IMR-90 (cell line): ENCODE measurements at regions not wholly inside any gene's neighbourhood (a gene's known extent, or its start where the extent isn't known, plus 50 kb on each side); places are given as distances from the start of the nearest gene placed in this dataset.

Experiments used
- ATAC-seq: fragments of 200-7000 bp; cut with Tn5 transposase; 2 replicates; pipeline ENCODE4 v1.9.1; 2020; ENCODE audit warnings: low read depth, mild to moderate bottlenecking, moderate library complexity
- BruUV-seq: library from RNA; stranded (reverse); fragments of 400-500 nt; replicated peaks from 2 replicates; lab custom pipeline; 2021; lab: Mats Ljungman, UMichigan
- CTCF ChIA-PET: fragments of 300-600 bp; formaldehyde crosslinking; extraction: SDS; loops from one replicate; lab custom pipeline; 2021; ENCODE audit warnings: antibody characterized with exemption; lab: Yijun Ruan, JAX
- POLR2A ChIA-PET: fragments of 300-600 bp; sonication (Branson Sonifier 250); formaldehyde crosslinking; loops from one replicate; lab custom pipeline; 2022; ENCODE audit warnings: antibody characterized with exemption; ENCODE audit not compliant: unreplicated experiment; lab: Charles Lee
- DNase-seq: peaks from one replicate; pipeline ENCODE4 v3.0.0; 2013
- H2AFZ ChIP-seq: replicated peaks from 2 replicates; pipeline ENCODE3; 2013; ENCODE audit warnings: low read length, mild to moderate bottlenecking; ENCODE audit not compliant: poor library complexity
- H2AK5ac ChIP-seq: 2 replicates; pipeline ENCODE4 v1.6.1; 2013; ENCODE audit warnings: low read depth, low read length, inconsistent platforms
- H2AK9ac ChIP-seq: replicated peaks from 2 replicates; pipeline ENCODE3; 2013; ENCODE audit warnings: mild to moderate bottlenecking, low read depth, low read length, moderate library complexity; ENCODE audit not compliant: poor library complexity
- H2BK120ac ChIP-seq: 2 replicates; pipeline ENCODE4 v1.6.1; 2013; ENCODE audit warnings: low read depth, low read length, inconsistent platforms
- H2BK15ac ChIP-seq: 3 replicates; pipeline ENCODE4 v1.6.1; 2013; ENCODE audit warnings: low read depth, low read length, inconsistent platforms
- H2BK20ac ChIP-seq: 2 replicates; pipeline ENCODE4 v1.6.1; 2013; ENCODE audit warnings: low read depth, mild to moderate bottlenecking, inconsistent platforms, low read length, moderate library complexity
- H2BK5ac ChIP-seq: 2 replicates; pipeline ENCODE4 v1.6.1; 2013; ENCODE audit warnings: mild to moderate bottlenecking, low read depth, low read length, inconsistent platforms; ENCODE audit not compliant: poor library complexity, severe bottlenecking
- H3K14ac ChIP-seq: replicated peaks from 2 replicates; pipeline ENCODE4 v1.6.1; 2013; ENCODE audit warnings: low read depth, low read length, inconsistent platforms
- H3K18ac ChIP-seq: 2 replicates; pipeline ENCODE4 v1.6.1; 2013; ENCODE audit warnings: low read depth, low read length, control low read depth
- H3K23ac ChIP-seq: 2 replicates; pipeline ENCODE4 v1.6.1; 2013; ENCODE audit warnings: low read depth, low read length, inconsistent platforms
- H3K27ac ChIP-seq: 2 replicates; pipeline ENCODE4 v1.5.1; 2013; ENCODE audit warnings: mild to moderate bottlenecking, control low read depth, low read length; ENCODE audit not compliant: insufficient read depth
- H3K27me3 ChIP-seq: 2 replicates; pipeline ENCODE4 v1.6.1; 2013; ENCODE audit warnings: low read length; ENCODE audit not compliant: control insufficient read depth, insufficient read depth
- H3K36me3 ChIP-seq: 2 replicates; pipeline ENCODE4 v1.6.1; 2013; ENCODE audit warnings: low read length, mixed read lengths; ENCODE audit not compliant: control insufficient read depth, insufficient read depth
- H3K4ac ChIP-seq: 2 replicates; pipeline ENCODE4 v1.6.1; 2013; ENCODE audit warnings: low read depth, low read length, inconsistent platforms
- H3K4me1 ChIP-seq: 2 replicates; pipeline ENCODE4 v1.6.1; 2013; ENCODE audit warnings: low read length, mixed read lengths; ENCODE audit not compliant: control insufficient read depth, insufficient read depth
- H3K4me2 ChIP-seq: 2 replicates; pipeline ENCODE4 v1.6.1; 2013; ENCODE audit warnings: low read depth, mild to moderate bottlenecking, control low read depth, low read length, moderate library complexity
- H3K4me3 ChIP-seq: 2 replicates; pipeline ENCODE4 v1.5.1; 2013; ENCODE audit warnings: low read depth, mild to moderate bottlenecking, control low read depth, low read length, moderate library complexity; ENCODE audit not compliant: insufficient read depth
- H3K56ac ChIP-seq: 2 replicates; pipeline ENCODE4 v1.6.1; 2013; ENCODE audit warnings: low read length, inconsistent platforms; ENCODE audit not compliant: insufficient read depth; ENCODE audit errors: extremely low read depth
- H3K79me1 ChIP-seq, 2 experiments: 2 replicates each; pipeline ENCODE4 v1.6.1; 2013; ENCODE audit warnings: low read length in 2 of 2, inconsistent platforms in 1 of 2, low read depth in 1 of 2
- H3K9ac ChIP-seq: 2 replicates; pipeline ENCODE4 v1.6.1; 2013; ENCODE audit warnings: low read depth, low read length, control low read depth
- H3K9me1 ChIP-seq: 2 replicates; pipeline ENCODE4 v1.6.1; 2013; ENCODE audit warnings: low read length, inconsistent platforms; ENCODE audit not compliant: insufficient read depth
- H3K9me3 ChIP-seq: 2 replicates; pipeline ENCODE4 v1.6.1; 2013; ENCODE audit warnings: low read length; ENCODE audit not compliant: control insufficient read depth, insufficient read depth
- H4K20me1 ChIP-seq: 2 replicates; pipeline ENCODE4 v1.6.1; 2013; ENCODE audit warnings: low read length, inconsistent platforms; ENCODE audit not compliant: insufficient read depth
- H4K5ac ChIP-seq: 2 replicates; pipeline ENCODE4 v1.6.1; 2013; ENCODE audit warnings: mild to moderate bottlenecking, low read depth, low read length, control low read depth
- H4K8ac ChIP-seq, 2 experiments: 2 replicates each; pipeline ENCODE4 v1.6.1; 2013; ENCODE audit warnings: low read depth in 2 of 2, low read length in 2 of 2, control low read depth in 1 of 2, inconsistent platforms in 1 of 2
- H4K91ac ChIP-seq: 2 replicates; pipeline ENCODE4 v1.6.1; 2013; ENCODE audit warnings: low read depth, low read length, inconsistent platforms; ENCODE audit not compliant: insufficient read depth
- CEBPB ChIP-seq: IDR thresholded peaks from 2 replicates; pipeline ENCODE4 v1.6.1; 2012; ENCODE audit warnings: low read depth, low read length, improper control_type of control experiment
- CHD1 ChIP-seq: IDR thresholded peaks from 2 replicates; pipeline ENCODE4 v1.6.1; 2012; ENCODE audit warnings: low read depth, low read length, improper control_type of control experiment
- MXI1 ChIP-seq: IDR thresholded peaks from 2 replicates; pipeline ENCODE4 v1.6.1; 2012; ENCODE audit warnings: low read depth, mild to moderate bottlenecking, low read length, moderate library complexity, borderline replicate concordance
- NFE2L2 ChIP-seq: fragments of 150-350 bp; IDR thresholded peaks from 2 replicates; pipeline ENCODE4 v1.6.1; 2016; ENCODE audit warnings: low read depth, mild to moderate bottlenecking, low read length
- RCOR1 ChIP-seq: IDR thresholded peaks from 2 replicates; pipeline ENCODE4 v1.6.1; 2012; ENCODE audit warnings: mild to moderate bottlenecking, low read length, improper control_type of control experiment; ENCODE audit not compliant: insufficient replicate concordance
- RFX5 ChIP-seq: IDR thresholded peaks from 2 replicates; pipeline ENCODE4 v1.8.0; 2012; ENCODE audit warnings: low read depth, mild to moderate bottlenecking, low read length, moderate library complexity
- USF2 ChIP-seq: fragments of 150-350 bp; IDR thresholded peaks from 2 replicates; pipeline ENCODE4 v1.6.1; 2017; ENCODE audit warnings: mild to moderate bottlenecking, antibody characterized with exemption, low read length, low read depth
- WGBS, 2 experiments: methylation state at CpG; one replicate each; pipeline versions ENCODE4 v1.1.5 to v1.1.7; 2013; ENCODE audit warnings: missing lambda C conversion rate in 2 of 2; ENCODE audit not compliant: insufficient read length in 1 of 2; ENCODE audit errors: extremely low coverage in 2 of 2; 5-methylcytosine and 5-hydroxymethylcytosine counted together
- dilution Hi-C: fragments of 300-500 bp; cut with HindIII; formaldehyde crosslinking; loops from one replicate; pipeline ENCODE4 v1.14.3; 2018; ENCODE audit warnings: low sequenced_read_pairs; ENCODE audit not compliant: unreplicated experiment
- in situ Hi-C: fragments of 300-500 bp; cut with MboI; formaldehyde crosslinking; loops from 3 replicates; pipeline ENCODE4 v1.14.3; 2019; ENCODE audit warnings: low sequenced_read_pairs, inconsistent platforms, mixed read lengths
- intact Hi-C: fragments of 100-400 bp; cut with micrococcal nuclease; formaldehyde crosslinking; loops from 2 replicates; pipeline ENCODE4 v1.10.0; 2022

DNA sequence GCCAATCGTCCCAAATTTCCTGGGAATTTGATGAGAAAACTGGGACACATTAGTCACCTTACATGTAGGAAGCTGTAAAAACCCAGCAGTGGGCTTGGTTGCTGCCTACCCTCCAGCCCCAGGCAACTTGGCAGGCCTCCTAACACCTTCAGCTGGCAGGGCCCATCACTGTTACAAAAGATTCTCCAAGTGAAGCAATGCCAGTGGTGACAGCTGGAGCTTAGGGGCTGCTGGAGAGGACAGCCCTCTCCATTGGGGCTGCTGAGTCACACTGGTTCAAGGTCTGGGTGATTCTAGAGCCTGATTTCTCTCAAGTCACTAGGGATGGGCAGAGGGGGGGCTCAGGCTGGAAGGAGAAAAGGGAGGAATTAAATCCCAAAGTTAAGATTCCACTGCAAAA is 180.6 kb downstream of the COPRS start:
- no peak overlapping the region for H2BK5ac ChIP-seq
- H3K18ac ChIP-seq = no peak overlapping the region
- no peak overlapping the region for H4K8ac ChIP-seq
- H3K4me1 ChIP-seq = peaks cover 7% of the 10 kb centered on the region
- peak; percentile 66 for ATAC-seq
- no peak overlapping the region for H4K91ac ChIP-seq
- H2BK20ac ChIP-seq = no peak overlapping the region
- H3K27ac ChIP-seq = no peak overlapping the region
- no peaks in the 10 kb centered on the region for H3K9me3 ChIP-seq
- H3K14ac ChIP-seq = no peak overlapping the region
- no peak overlapping the region for H3K4ac ChIP-seq
- H3K56ac ChIP-seq = no peak overlapping the region
- H3K27me3 ChIP-seq = no peaks in the 10 kb centered on the region
- H3K9ac ChIP-seq = no peak overlapping the region
- H4K5ac ChIP-seq = no peak overlapping the region
- dilution Hi-C loops (no loop called here), in situ Hi-C loops (loop anchor here (5.0 kb wide), 1 partner anchor 41 kb away; no protein-coding TSS in a partner anchor), intact Hi-C loops (no loop called here)
- H2AK5ac ChIP-seq = peak overlapping the region; percentile 7; the same call in 1 of the 2 replicates
- H2AK9ac ChIP-seq = peak overlapping the region; percentile 51
- peaks cover 8% of the 10 kb centered on the region; the same call in 1 of the 2 replicates for H3K9me1 ChIP-seq
- no TSS peak for BruUV-seq
- H3K36me3 ChIP-seq = no peaks in the 10 kb centered on the region
- no CpG with 5 or more reads among the region's 1 CpG for WGBS, 2 experiments
- H3K4me3 ChIP-seq = no peak overlapping the region
- peak overlapping the region; percentile 74 for H2AFZ ChIP-seq
- ChIA-PET CTCF (no interaction called here), POLR2A (no interaction called here)
- no peak overlapping the region for H3K4me2 ChIP-seq
- DNase-seq = peak; percentile 41
- H2BK15ac ChIP-seq = no peak overlapping the region
- TF ChIP-seq CEBPB (peak; percentile 45; the same call in 1 of the 2 replicates), MXI1 (no peak), NFE2L2 (no peak; the same call in 1 of the 2 replicates), CHD1 (no peak), USF2 (no peak), RCOR1 (no peak), RFX5 (no peak)
- no peaks in the 10 kb centered on the region for H3K79me1 ChIP-seq
- H4K20me1 ChIP-seq = no peaks in the 10 kb centered on the region
- no peak overlapping the region for H2BK120ac ChIP-seq
- H3K23ac ChIP-seq = no peak overlapping the region
